Lower leg skin (tissue), 4 donors: ENCODE measurements at regions not wholly inside any gene's neighbourhood (a gene's known extent, or its start where the extent isn't known, plus 50 kb on each side); places are given as distances from the start of the nearest gene placed in this dataset.

Experiments
- DNase-seq, 2 donors: peaks; one replicate each; pipeline ENCODE4 v3.0.0-alpha.2; 2019; ENCODE audit warnings: low spot score in 2 of 2
- H3K4me3 ChIP-seq: fragments of 200-600 bp; sonication (generic); 2 replicates; pipeline ENCODE4 v1.5.1; 2017; ENCODE audit warnings: mild to moderate bottlenecking, low read depth; ENCODE audit not compliant: poor library complexity, severe bottlenecking
- POLR2A ChIP-seq, 2 donors: fragments of 450-650 bp; IDR thresholded peaks; one replicate each; pipeline ENCODE4 v1.6.1; 2016 to 2017; ENCODE audit warnings: antibody characterized with exemption in 2 of 2, mild to moderate bottlenecking in 1 of 2, moderate library complexity in 1 of 2
- WGBS, 2 donors: methylation state at CpG; one replicate each; pipeline ENCODE4 v1.1.5; 2018; 5-methylcytosine and 5-hydroxymethylcytosine counted together
- intact Hi-C: fragments of 100-400 bp; cut with DNase I; formaldehyde crosslinking; loops from one replicate; pipeline ENCODE4 v1.15.0; 2023; ENCODE audit warnings: low total_unique reads
- TF ChIP-seq, protein P1 (sequence below), 3 donors: fragments of 450-650 bp; IDR thresholded peaks; one replicate each; pipeline ENCODE4 v1.5.1; 2016; ENCODE audit warnings: antibody characterized with exemption in 3 of 3, mild to moderate bottlenecking in 3 of 3, moderate library complexity in 2 of 3

- DNase-seq, result peak in 1 of 2 donors; percentile 41
- H3K4me3 ChIP-seq, result no peak overlapping the region
- WGBS, 2 donors, result 34 to 38% methylated on average over 5 of the region's 5 CpGs
- TF ChIP-seq POLR2A (IDR thresholded peaks at IDR 0.05), result no peak
- TF ChIP-seq, protein P1, sequence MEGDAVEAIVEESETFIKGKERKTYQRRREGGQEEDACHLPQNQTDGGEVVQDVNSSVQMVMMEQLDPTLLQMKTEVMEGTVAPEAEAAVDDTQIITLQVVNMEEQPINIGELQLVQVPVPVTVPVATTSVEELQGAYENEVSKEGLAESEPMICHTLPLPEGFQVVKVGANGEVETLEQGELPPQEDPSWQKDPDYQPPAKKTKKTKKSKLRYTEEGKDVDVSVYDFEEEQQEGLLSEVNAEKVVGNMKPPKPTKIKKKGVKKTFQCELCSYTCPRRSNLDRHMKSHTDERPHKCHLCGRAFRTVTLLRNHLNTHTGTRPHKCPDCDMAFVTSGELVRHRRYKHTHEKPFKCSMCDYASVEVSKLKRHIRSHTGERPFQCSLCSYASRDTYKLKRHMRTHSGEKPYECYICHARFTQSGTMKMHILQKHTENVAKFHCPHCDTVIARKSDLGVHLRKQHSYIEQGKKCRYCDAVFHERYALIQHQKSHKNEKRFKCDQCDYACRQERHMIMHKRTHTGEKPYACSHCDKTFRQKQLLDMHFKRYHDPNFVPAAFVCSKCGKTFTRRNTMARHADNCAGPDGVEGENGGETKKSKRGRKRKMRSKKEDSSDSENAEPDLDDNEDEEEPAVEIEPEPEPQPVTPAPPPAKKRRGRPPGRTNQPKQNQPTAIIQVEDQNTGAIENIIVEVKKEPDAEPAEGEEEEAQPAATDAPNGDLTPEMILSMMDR (IDR thresholded peaks at IDR 0.05), result no peak
- intact Hi-C loops, result no loop called here
These were observed 230.4 kb downstream of the SPTSSA start for GRCh38 chr14:34231626-34232025.

DNA sequence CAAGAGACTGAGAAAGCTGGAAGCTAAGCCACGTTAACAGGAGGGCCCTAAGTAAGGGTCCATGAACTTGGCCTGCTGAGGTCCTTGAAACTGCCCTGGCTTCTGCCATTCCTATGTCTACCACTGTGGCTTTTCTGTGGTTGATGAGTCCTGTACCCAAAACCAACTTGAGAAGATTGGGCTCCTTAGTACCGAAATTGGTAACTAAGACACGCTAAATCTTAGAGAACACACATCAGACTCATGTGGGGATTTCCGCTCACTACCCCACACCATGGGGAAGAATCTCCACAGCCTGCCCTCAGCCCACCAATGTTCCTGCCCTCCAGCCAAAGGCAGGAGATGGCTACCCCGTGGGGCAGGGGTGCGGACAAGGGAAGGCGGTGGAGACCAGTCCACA lies 232.9 kb downstream of the SPTSSA start:
- DNase-seq, result no peak
- intact Hi-C loops, result loop anchor here (10.0 kb wide), 1 partner anchor 284 kb away; no protein-coding TSS in a partner anchor
- H3K4me3 ChIP-seq, result no peak overlapping the region
- WGBS, 2 donors, result 92 to 95% methylated on average over 7 of the region's 7 CpGs
- TF ChIP-seq, protein P1 (IDR thresholded peaks at IDR 0.05), result no peak
- no peak for TF ChIP-seq POLR2A (IDR thresholded peaks at IDR 0.05)

GRCh38 chr14:34228650-34228976 lies 233.4 kb downstream of the SPTSSA start:
- no peak for DNase-seq
- intact Hi-C loops, result loop anchor here (10.0 kb wide), 1 partner anchor 284 kb away; no protein-coding TSS in a partner anchor
- TF ChIP-seq, protein P1 (IDR thresholded peaks at IDR 0.05), result no peak
- no peak for TF ChIP-seq POLR2A (IDR thresholded peaks at IDR 0.05)
- 73 to 78% methylated on average over 5 of the region's 5 CpGs for WGBS, 2 donors
- no peak overlapping the region for H3K4me3 ChIP-seq

- no peak for TF ChIP-seq POLR2A (IDR thresholded peaks at IDR 0.05)
- TF ChIP-seq, protein P1 (IDR thresholded peaks at IDR 0.05), result peak in 1 of 3 donors; percentile 58
- intact Hi-C loops, result loop anchor here (10.0 kb wide), 1 partner anchor 283 kb away; no protein-coding TSS in a partner anchor
- no peak overlapping the region for H3K4me3 ChIP-seq
- DNase-seq, result peak; percentile 56 to 90
- 26 to 38% methylated on average over 22 of the region's 22 CpGs for WGBS, 2 donors
These were observed 234.0 kb downstream of the SPTSSA start for GRCh38 chr14:34227834-34228649.

- no peak for DNase-seq
- intact Hi-C loops, result loop anchor here (10.0 kb wide), 1 partner anchor 279 kb away; no protein-coding TSS in a partner anchor
- no peak overlapping the region for H3K4me3 ChIP-seq
- TF ChIP-seq POLR2A (IDR thresholded peaks at IDR 0.05), result no peak
- TF ChIP-seq, protein P1 (IDR thresholded peaks at IDR 0.05), result no peak
These were observed 237.8 kb downstream of the SPTSSA start for GRCh38 chr14:34224221-34224620.
